Activated T-cell treated with anti-CD3 and anti-CD28 coated beads, Interleukin-2, amount 50 U/mL, for 48 hours (primary cell): ENCODE measurements at regions not wholly inside any gene's neighbourhood (a gene's known extent, or its start where the extent isn't known, plus 50 kb on each side); places are given as distances from the start of the nearest gene placed in this dataset.
"Not testable (repeated sequence)": the region's sequence is repeated elsewhere in the genome, so short reads cannot be mapped to it uniquely, and the experiment has no call there.

Source experiments
- DNase-seq, 2 experiments: peaks; one replicate each; pipeline ENCODE4 v3.0.0-alpha.2; 2020

DNA sequence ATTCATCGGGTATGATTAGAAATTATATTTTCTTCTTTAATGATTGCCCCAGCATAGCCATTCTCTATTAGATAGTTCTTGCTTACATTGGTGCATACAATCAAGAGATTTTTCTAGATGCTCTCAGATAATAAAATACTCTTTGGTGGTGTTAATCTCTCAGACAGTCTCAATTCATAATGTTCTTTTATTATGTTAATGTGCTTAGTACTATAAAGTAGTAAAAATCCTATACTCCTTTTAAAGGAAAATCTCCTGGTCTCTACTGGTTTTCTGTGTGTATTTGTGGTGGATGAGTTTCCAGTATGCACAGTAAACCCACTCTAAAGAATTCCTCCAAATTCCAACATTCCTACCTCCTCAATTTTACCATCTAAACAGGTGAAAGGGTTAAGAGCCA is 203.5 kb downstream of the FAT4 start:
- no peak for DNase-seq

DNA sequence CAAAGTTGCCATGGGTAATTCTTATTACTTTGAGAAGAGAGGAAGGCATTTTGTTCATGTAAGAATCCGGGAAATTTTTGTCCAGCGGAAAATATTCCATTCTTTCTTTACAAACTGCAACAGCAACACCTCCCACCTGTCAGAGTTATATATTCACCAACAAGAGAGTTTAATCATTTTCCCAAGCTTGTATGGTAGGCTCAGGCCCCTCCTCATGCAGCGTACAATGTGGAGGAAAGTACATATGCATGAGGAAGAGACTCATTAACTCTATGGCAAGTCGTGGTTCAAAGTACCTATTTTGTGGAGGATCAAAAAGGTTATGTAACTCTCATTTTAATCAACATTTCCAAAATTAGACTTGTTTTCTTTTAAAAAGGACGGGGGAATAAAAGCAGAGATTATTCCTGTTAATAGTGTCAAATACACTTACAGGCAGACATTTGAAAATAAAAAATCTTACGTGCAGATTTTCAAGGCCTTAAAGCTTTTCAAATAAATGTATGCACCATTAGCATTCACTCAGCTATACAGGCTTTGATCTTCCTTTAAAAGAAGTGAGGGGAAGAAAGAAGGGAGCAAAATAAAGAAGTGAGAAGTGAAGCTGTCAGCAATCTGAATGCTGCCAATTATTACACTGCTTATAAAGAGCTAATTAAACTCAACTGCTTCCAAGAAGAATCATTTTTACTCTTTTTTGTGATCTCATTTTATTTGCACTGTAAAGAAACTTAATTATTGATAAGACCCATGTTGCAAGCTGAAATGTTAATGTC is 204.8 kb downstream of the FAT4 start:
- no peak for DNase-seq

DNA sequence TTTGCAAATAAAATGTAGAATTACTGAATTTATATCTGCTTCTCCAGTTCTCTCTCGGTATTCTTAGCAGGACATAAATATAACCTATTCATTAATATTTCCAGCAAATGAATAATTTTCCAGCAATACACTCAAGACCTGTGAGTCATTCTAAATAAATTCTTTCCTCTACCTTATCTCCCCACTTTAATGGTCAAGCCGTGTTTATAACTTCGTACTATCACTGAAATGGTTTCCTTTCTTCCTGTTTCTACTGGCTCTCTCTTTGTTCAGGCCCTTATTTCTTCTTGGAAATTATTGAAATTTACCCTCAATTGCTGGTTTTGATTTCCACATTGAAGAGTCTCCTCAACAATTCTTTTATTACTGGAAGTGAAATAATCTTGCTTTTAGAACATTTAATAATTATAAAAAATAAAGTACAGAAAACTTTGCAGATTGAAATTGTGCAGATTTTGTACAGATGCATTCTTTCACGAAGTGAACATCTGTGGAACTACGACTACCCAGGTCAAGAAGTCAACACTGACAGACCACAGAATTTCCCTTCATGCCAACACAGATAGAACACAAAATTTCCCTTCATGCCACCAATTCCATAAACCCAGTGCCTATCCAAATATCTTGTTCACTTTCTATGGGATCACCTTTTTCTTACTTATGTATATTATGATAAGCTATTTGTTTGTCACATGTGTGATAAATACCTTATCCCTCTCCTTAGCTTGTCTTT is 205.7 kb downstream of the FAT4 start:
- no peak for DNase-seq

GRCh38 chr4:125522588-125522987 is 207.8 kb downstream of the FAT4 start:
- DNase-seq, result no peak

DNA sequence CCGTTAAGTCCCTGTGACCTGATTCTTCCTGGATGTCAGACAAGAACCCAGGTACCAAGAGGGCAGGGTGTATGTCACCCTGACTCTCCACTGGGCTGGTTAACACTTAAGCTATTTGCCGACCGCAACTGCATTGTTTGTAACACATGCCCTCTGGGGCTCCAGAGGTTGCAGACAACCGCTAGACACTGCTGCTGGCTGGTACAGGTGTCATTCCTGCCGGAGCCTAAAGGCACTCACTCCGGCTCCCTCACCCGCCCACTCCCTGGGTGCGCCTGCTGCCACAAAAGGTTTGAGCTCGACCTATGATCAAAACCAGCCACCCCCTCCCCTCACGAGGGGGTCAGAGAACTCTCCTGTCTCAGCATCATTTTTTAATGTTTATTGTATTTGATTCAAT is 208.2 kb downstream of the FAT4 start:
- DNase-seq, result no peak

DNA sequence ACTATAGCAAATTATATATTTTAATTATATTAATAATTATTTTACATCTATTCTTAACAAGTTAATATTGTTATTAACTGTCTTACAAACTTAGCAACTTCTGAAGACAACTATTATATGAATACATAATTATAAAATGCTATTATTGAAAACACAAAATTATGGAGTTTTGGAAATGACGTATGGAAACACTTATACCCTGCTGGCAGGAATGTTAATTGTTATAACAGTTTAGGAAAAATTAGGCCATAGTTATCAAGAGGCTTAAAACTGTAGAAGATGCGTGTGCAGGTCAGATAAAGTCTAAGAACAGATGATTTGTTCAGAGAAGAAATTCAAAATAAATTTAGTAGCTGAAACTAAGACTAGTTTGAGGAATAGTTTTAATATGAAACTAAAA is 211.7 kb downstream of the FAT4 start:
- DNase-seq, result no peak

- no peak for DNase-seq
Measured at GRCh38 chr4:125527681-125528080, 212.9 kb downstream of the FAT4 start.

- no peak for DNase-seq
Measured at GRCh38 chr4:125529071-125529470, 214.3 kb downstream of the FAT4 start.

- DNase-seq, result no peak
Measured at GRCh38 chr4:125538670-125539069, 223.9 kb downstream of the FAT4 start.

DNA sequence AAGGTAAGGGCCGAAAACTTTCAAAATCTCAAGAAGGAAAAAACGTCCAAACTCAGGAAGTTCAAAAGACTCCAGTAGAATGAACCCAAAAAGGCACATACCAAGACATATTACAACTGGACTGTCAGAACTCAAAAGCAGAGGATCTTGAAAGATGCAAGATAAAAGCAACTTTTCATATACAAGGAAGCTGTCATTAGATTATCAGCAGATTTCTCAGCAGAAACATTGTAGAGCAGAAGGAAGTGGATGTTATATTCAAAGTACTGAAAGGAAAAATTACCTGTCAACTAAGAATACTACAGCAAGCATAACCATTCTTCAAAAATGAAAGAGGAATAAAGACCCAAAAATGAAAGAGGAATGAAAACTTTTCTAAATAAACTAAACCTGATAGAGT is 224.9 kb downstream of the FAT4 start:
- no peak for DNase-seq

DNA sequence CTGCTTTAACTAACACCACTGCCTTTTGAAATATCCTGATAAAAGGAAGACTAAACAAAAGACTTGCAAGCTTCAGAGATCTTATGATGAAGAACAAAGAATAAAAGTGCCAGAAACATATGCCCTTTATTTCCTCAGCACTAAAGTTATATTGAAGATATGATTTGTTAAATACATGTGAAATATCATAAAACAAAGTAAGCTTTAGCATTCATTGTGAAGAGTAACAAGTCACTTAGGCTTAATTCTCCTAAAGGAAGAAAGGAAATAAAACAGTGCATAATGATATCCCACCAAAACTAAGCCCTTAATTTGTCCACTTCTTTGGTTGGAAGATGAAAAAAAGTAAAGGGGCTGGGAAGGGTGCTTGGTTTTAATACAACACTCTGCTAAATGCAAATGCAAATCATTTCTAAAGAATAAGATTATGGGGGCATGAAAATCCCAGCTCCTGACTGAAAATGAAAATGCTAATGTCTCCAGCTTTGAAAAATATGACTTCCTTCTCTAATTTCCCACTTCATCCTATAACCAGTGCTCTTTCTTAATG is 227.2 kb downstream of the FAT4 start:
- DNase-seq, result no peak

DNA sequence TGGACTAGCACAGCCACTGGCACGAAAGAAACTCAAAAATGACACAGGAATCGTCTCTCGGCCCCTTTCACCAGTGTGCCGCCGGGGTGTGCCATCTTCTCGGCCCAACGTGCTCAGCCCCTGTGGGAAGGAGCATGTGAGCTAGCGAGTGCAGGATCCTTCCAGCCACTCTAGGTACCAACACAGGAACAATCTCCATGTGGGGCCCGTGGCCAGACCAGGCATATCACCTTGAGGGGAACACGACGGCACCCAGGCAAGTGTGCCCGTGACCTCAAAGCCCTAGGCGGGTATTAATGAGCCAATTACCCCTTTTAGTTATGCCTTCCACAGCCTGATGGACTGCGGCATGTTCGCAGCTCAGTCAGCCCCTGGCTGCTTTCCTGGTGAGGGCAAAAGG is 231.5 kb downstream of the FAT4 start:
- DNase-seq, result no peak

GRCh38 chr4:125547836-125548235 is 233.1 kb downstream of the FAT4 start:
- DNase-seq, result no peak

DNA sequence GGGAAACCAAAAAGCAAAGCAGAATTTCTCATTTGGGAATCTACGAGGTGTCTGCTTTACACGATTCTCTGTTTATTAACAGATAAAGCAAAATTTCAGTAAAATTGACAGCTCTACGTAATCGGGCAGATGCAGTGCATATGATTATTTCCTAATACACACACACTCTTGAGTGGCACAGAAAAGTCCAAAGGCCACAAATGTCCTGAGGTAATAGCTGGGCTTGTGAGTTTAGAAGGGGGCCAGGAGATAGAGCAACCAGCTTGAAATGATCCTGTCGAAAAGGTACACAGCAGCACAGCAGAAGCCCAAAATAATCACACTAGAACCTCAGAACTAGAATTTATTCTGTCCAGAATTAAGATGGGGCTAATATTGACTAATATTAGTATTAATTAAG is 236.0 kb downstream of the FAT4 start:
- DNase-seq, result no peak

GRCh38 chr4:125551466-125551865 is 236.7 kb downstream of the FAT4 start:
- no peak for DNase-seq

DNA sequence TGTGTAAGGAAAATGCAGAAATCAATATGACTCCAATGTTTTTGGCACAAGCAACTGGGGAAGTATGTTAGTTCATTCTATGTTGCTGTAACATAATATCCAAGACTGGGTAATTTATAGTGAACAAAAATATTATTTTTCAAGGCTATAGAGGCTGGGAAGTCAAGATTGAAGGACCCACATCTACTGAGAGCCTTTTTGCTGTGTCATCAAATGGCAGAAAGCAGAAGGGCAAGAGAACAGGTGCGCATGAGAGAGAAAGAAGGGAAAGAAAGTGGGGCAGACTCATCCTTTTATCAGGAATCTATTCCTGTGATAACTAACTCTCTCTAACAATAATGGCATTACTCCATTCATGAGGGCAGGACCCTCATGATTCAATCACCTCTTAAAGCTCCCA is 237.2 kb downstream of the FAT4 start:
- DNase-seq, result no peak

DNA sequence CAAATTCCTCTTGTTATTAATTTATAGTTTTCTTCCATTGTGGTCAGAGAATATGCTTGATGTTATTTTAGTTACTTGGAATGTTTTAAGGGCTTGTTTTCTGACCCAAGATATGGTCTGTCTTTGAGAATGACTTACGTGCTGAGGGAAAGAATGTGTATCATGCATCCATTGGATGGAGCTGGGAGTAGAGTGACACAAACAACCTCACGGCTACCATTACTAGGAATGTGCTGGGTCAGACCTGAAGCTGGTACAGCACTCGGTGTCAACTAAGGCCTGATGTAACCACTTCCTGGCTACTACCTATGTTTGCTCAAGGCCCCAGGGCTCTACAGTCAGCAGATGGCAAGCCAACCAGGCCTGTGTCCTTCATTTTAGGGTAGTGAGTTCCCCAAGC is 257.8 kb downstream of the FAT4 start:
- no peak for DNase-seq

GRCh38 chr4:125573368-125573767 is 258.6 kb downstream of the FAT4 start:
- no peak for DNase-seq

DNA sequence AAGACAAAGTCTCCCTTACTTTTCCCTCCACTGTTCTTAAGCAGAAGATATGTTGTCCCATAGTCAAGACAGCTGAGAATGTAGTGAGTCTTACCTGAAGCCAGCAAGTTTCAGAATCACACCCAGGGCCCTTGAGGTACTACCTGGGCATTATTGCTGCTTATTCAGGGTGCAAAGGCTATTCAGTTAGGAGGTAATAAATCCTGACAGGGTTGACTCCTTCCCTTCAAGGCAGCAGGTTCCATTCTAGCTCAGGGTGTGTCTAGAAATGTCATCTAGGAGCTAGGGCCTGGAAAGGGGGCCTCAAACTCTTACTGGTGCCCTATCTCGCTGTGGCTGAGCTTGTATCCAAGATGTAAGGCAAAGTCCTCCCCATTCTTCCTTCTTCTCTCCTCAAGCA is 259.0 kb downstream of the FAT4 start:
- DNase-seq, result no peak

GRCh38 chr4:125582302-125582701 is 267.5 kb downstream of the FAT4 start:
- no peak for DNase-seq

GRCh38 chr4:125590158-125590557 is 275.4 kb downstream of the FAT4 start:
- DNase-seq, result no peak

GRCh38 chr4:125591290-125591689 is 276.5 kb downstream of the FAT4 start:
- DNase-seq, result no peak

- DNase-seq, result no peak
Measured at GRCh38 chr4:125594056-125594602, 279.4 kb downstream of the FAT4 start.

DNA sequence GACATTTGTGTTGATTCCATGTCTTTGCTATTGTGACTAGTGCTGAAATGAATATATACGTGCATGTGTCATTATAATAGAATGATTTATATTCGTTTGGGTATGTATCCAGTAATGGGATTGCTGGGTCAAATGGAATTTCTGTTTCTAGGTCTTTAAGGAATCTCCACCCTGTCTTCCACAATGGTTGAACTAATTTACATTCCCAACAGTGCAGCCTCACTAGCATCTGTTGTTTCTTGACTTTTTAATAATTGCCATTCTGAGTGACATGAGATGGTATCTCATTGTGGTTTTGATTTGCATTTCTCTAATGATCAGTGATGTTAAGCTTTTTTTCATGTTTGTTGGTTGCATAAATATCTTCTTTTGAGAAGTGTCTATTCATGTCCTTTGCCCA is 291.2 kb downstream of the FAT4 start:
- not testable (repeated sequence) for DNase-seq
